PC-9 (cell line): ENCODE measurements at regions not wholly inside any gene's neighbourhood (a gene's known extent, or its start where the extent isn't known, plus 50 kb on each side); places are given as distances from the start of the nearest gene placed in this dataset.

ENCODE experiments used
- BruUV-seq: library from RNA; stranded (reverse); fragments of 400-500 nt; replicated peaks from 2 replicates; lab custom pipeline; 2021; lab: Mats Ljungman, UMichigan
- CTCF ChIA-PET: fragments of 300-600 bp; sonication (Branson Sonifier 250); formaldehyde crosslinking; loops from one replicate; lab custom pipeline; 2022; ENCODE audit warnings: antibody characterized with exemption; lab: Charles Lee
- POLR2A ChIA-PET: fragments of 300-600 bp; sonication (Branson Sonifier 250); formaldehyde crosslinking; loops from one replicate; lab custom pipeline; 2022; ENCODE audit warnings: antibody characterized with exemption; ENCODE audit not compliant: unreplicated experiment; lab: Charles Lee
- DNase-seq, 2 experiments: peaks; one replicate each; pipeline versions ENCODE4 v3.0.0 to v3.0.0-alpha.2; 2015 to 2022; ENCODE audit warnings: mixed read lengths in 1 of 2
- H2AFZ ChIP-seq: fragments of 200-600 bp; sonication (generic); 2 replicates; pipeline ENCODE4 v1.8.1; 2017; ENCODE audit warnings: antibody characterized with exemption
- H3F3A ChIP-seq: fragments of 200-600 bp; sonication (generic); 2 replicates; pipeline ENCODE4 v1.8.1; 2017; ENCODE audit warnings: antibody characterized with exemption, mild to moderate bottlenecking, low read depth; ENCODE audit not compliant: insufficient read depth
- H3K27ac ChIP-seq: fragments of 200-600 bp; sonication (generic); 2 replicates; pipeline ENCODE4 v1.6.1; 2016; ENCODE audit warnings: mixed run types
- H3K27me3 ChIP-seq: fragments of 200-600 bp; sonication (generic); 2 replicates; pipeline ENCODE4 v1.6.1; 2016; ENCODE audit warnings: low read depth, mixed run types; ENCODE audit not compliant: insufficient read depth
- H3K36me3 ChIP-seq: fragments of 200-600 bp; sonication (generic); 2 replicates; pipeline ENCODE4 v1.6.1; 2016; ENCODE audit warnings: low read depth, mixed run types
- H3K4me1 ChIP-seq: fragments of 200-600 bp; sonication (generic); replicated peaks from 2 replicates; pipeline ENCODE4 v1.6.1; 2016; ENCODE audit warnings: mixed run types; ENCODE audit not compliant: insufficient read depth
- H3K4me2 ChIP-seq: fragments of 200-600 bp; sonication (generic); 2 replicates; pipeline ENCODE4 v1.6.1; 2017; ENCODE audit warnings: mixed run types
- H3K4me3 ChIP-seq: fragments of 200-600 bp; sonication (generic); 2 replicates; pipeline ENCODE4 v1.6.1; 2016; ENCODE audit warnings: mixed run types
- H3K79me2 ChIP-seq: fragments of 200-600 bp; sonication (generic); 2 replicates; pipeline ENCODE4 v1.6.1; 2017; ENCODE audit warnings: low read depth, mixed run types
- H3K9me2 ChIP-seq: fragments of 200-600 bp; sonication (generic); 2 replicates; pipeline ENCODE4 v1.8.1; 2017; ENCODE audit warnings: mild to moderate bottlenecking; ENCODE audit not compliant: insufficient read depth
- H3K9me3 ChIP-seq: fragments of 200-600 bp; sonication (generic); 2 replicates; pipeline ENCODE4 v1.8.1; 2016; ENCODE audit warnings: low read depth; ENCODE audit not compliant: insufficient read depth
- H4K20me1 ChIP-seq: fragments of 200-600 bp; sonication (generic); 2 replicates; pipeline ENCODE4 v1.8.1; 2017; ENCODE audit not compliant: insufficient read depth
- CTCF ChIP-seq: fragments of 200-600 bp; sonication (generic); conservative IDR thresholded peaks from 2 replicates; pipeline ENCODE4 v1.6.1; 2017; ENCODE audit warnings: mixed run types, antibody characterized with exemption, mild to moderate bottlenecking, moderate library complexity
- EZH2 ChIP-seq: fragments of 200-600 bp; sonication (generic); IDR thresholded peaks from 2 replicates; pipeline ENCODE4 v1.8.0; 2017; ENCODE audit warnings: antibody characterized with exemption, low read depth
- intact Hi-C: fragments of 100-400 bp; cut with micrococcal nuclease; formaldehyde crosslinking; loops from one replicate; pipeline ENCODE4 v1.10.0; 2022; ENCODE audit not compliant: unreplicated experiment

GRCh38 chr17:11144358-11145233 lies 96.4 kb upstream of the SHISA6 start:
- H3K9me3 ChIP-seq = no peaks in the 10 kb centered on the region
- no peaks in the 10 kb centered on the region for H3K36me3 ChIP-seq
- no peak overlapping the region for H3K4me2 ChIP-seq
- ChIA-PET POLR2A (interaction anchor here (0.7 kb wide), 1 partner anchor 133 kb away, joined by 4 read pairs; no protein-coding TSS in a partner anchor), CTCF (interaction anchor here (0.5 to 1.6 kb wide), 4 partner anchors 268 to 543 kb away, joined by 3 to 9 read pairs (median 4); no protein-coding TSS in a partner anchor)
- H4K20me1 ChIP-seq = no peaks in the 10 kb centered on the region
- no peak overlapping the region for H3K27ac ChIP-seq
- H3F3A ChIP-seq = no peaks in the 10 kb centered on the region
- H3K4me1 ChIP-seq = no peaks in the 10 kb centered on the region
- H2AFZ ChIP-seq = no peak overlapping the region
- no peaks in the 10 kb centered on the region for H3K9me2 ChIP-seq
- intact Hi-C loops = loop anchor here (1.0 kb wide), 2 partner anchors 268 to 407 kb away; no protein-coding TSS in a partner anchor
- no peak overlapping the region for H3K4me3 ChIP-seq
- TF ChIP-seq EZH2 (no peak), CTCF (peak; percentile 67)
- DNase-seq = peak; percentile 14 to 38
- H3K27me3 ChIP-seq = peaks cover 9% of the 10 kb centered on the region; the same call in 1 of the 2 replicates
- BruUV-seq = no TSS peak
- no peaks in the 10 kb centered on the region for H3K79me2 ChIP-seq

- no peak overlapping the region for H2AFZ ChIP-seq
- DNase-seq = no peak
- H3K27ac ChIP-seq = no peak overlapping the region
- H3K4me3 ChIP-seq = no peak overlapping the region
- H3K79me2 ChIP-seq = no peaks in the 10 kb centered on the region
- no peaks in the 10 kb centered on the region for H3K36me3 ChIP-seq
- H3K9me2 ChIP-seq = no peaks in the 10 kb centered on the region
- TF ChIP-seq EZH2 (no peak), CTCF (no peak)
- H3K4me2 ChIP-seq = no peak overlapping the region
- no peaks in the 10 kb centered on the region for H3K9me3 ChIP-seq
- no peaks in the 10 kb centered on the region for H3K4me1 ChIP-seq
- no peaks in the 10 kb centered on the region for H4K20me1 ChIP-seq
- no peaks in the 10 kb centered on the region for H3F3A ChIP-seq
- no peaks in the 10 kb centered on the region for H3K27me3 ChIP-seq
- CTCF ChIA-PET = no interaction called here
- BruUV-seq = no TSS peak
- POLR2A ChIA-PET = no interaction called here
- intact Hi-C loops = no loop called here
Measured at GRCh38 chr17:11142231-11142630, 98.8 kb upstream of the SHISA6 start.

- no peaks in the 10 kb centered on the region for H3K27me3 ChIP-seq
- H3K9me2 ChIP-seq = no peaks in the 10 kb centered on the region
- H3K36me3 ChIP-seq = no peaks in the 10 kb centered on the region
- no peak for DNase-seq
- H3F3A ChIP-seq = no peaks in the 10 kb centered on the region
- ChIA-PET CTCF (no interaction called here), POLR2A (no interaction called here)
- H3K9me3 ChIP-seq = no peaks in the 10 kb centered on the region
- BruUV-seq = no TSS peak
- H2AFZ ChIP-seq = no peak overlapping the region
- intact Hi-C loops = no loop called here
- H3K27ac ChIP-seq = no peak overlapping the region
- H3K4me2 ChIP-seq = no peak overlapping the region
- no peak overlapping the region for H3K4me3 ChIP-seq
- H3K79me2 ChIP-seq = no peaks in the 10 kb centered on the region
- no peaks in the 10 kb centered on the region for H3K4me1 ChIP-seq
- no peaks in the 10 kb centered on the region for H4K20me1 ChIP-seq
- TF ChIP-seq EZH2 = no peak
- TF ChIP-seq CTCF = no peak
Measured at GRCh38 chr17:11140501-11140900, 100.5 kb upstream of the SHISA6 start.
